Right lung (tissue), 2 donors: ENCODE measurements at regions not wholly inside any gene's neighbourhood (a gene's known extent, or its start where the extent isn't known, plus 50 kb on each side); places are given as distances from the start of the nearest gene placed in this dataset.

Source experiments
- DNase-seq, 2 donors: peaks; one replicate each; pipeline ENCODE4 v3.0.0-alpha.2; 2013

DNA sequence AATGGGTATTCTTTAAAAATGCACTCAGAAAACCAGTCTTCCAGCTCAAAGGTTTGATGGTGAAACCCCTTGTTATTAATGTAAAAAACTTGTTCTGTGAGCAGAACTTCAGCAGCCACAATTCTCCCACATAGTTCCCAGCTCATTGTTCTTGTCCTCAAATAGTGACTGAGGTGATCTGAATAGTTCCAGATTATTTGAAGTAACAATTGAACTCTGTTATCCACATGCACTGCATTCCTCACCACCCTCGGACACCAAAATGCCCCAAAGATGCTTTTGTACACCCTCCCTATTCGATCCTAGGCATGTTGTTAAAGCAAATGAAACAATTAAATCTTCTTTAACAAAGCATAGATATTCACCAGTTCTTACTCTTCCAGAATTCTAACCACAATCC is 2186.8 kb upstream of the CELF4 start:
- DNase-seq, result no peak

DNA sequence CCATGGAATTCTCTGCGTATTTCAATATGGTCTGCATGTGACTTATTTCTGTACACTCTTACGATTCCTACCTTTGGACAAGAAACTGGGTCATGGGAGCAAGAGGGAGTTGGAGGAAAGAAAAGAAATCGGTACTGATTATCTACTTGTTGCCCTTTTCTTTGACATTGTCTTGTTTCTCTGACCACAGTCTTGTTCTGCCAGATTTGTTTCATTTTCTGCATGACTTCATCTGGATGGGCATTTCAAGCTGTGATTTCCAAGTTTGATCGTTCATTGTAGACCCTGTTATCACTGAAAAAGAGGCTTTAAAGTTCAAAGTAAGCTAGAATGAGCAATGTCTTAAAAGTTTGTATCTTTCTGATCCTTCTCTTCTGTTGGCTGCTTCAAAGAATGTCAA is 2186.3 kb upstream of the CELF4 start:
- DNase-seq, result no peak

DNA sequence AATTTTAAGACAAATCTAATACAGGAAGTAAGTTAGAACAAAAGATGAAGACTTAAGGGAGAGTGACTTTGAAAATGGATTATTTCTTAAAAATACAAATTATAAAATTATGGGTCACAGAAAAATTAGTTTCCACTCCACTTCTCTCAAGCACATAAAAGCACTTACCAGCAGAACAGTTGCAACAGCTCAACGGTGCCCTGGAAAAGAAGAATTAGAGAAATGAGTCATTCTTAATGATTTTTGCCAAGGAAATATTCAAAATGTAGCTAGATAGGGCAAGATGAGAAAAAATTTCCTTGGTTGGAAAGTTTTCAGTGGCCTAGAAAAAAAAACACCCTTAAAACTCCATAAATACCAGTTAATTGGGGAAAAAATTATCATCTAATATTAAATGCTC is 2185.6 kb upstream of the CELF4 start:
- peak in 1 of 2 donors; percentile 7 for DNase-seq

- DNase-seq, result no peak
Observed at GRCh38 chr18:39749154-39749553, 2183.6 kb upstream of the CELF4 start.

- DNase-seq, result no peak
Observed at GRCh38 chr18:39748727-39749126, 2183.1 kb upstream of the CELF4 start.

- no peak for DNase-seq
Observed at GRCh38 chr18:39746201-39746600, 2180.6 kb upstream of the CELF4 start.

GRCh38 chr18:39743463-39743862 is 2177.9 kb upstream of the CELF4 start:
- no peak for DNase-seq

DNA sequence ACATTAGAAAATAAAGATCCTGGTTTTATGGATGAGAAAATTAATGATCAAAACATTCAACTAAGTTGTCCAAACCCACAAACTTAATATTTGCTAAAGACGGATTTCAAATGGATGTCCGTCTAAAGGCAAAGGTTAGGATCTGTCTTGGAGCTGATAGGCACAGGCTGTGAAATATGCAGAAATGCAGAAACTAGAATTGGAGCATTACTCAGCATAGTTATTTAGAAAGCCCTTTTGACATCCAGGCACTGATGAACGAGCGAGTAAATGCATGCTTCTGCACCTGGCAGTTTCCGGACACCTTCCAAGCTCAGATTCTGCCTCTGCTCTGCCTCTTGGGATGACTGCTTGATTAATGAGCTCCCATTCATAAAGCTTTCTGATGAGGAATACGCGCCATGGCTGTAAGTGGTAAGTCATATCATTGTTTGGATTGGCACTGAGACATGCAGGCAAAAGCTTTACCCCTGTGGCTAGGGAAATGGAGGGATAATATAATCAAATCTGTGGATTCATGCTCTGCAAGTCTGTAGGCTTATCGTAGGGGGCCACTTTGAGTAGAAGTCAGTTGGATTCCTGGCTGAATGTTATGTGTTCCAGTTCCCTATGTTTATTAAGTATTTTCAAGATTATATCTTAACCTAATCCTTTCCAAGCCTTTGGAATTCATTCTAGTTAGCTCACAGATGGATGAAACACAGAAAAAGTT is 2176.3 kb upstream of the CELF4 start:
- no peak for DNase-seq

DNA sequence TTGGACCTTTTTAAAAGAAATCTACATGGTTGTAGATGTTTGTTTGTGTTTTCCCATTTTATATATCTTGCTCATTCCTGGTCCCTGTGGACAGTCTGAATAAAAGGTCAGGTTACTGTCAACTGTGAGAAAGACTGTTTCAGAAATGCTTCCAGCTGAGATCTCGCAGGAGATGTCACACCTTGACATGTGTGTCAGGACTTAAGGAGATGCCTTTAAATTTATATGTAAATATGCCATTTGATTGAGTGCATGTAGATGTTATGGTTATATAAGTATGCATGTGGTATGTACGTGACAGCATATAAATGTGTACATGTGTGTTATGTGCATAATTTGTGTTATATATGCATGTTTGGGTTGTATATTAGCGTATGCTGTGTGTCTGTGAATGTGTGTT is 2172.3 kb upstream of the CELF4 start:
- no peak for DNase-seq

- no peak for DNase-seq
Observed at GRCh38 chr18:39732918-39733317, 2167.3 kb upstream of the CELF4 start.

DNA sequence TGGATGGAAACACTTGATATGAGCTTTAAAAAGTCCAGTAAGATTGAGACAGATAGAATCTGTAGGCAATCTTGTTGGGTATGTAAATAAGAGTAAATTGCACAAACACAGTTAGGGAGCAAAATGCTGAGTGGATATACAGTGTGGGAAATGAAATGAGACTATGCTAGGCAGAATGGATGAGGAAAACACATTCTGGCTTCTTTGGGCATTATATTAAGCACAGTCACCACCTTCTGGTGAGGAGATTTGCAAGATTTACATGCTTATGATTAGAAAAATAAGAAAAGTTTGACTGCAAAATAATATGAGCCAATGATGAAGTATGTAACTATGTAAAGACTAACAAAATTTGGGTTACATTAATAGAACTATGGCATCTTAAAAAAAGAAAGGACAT is 2165.0 kb upstream of the CELF4 start:
- no peak for DNase-seq

- no peak for DNase-seq
Observed at GRCh38 chr18:39724652-39725051, 2159.1 kb upstream of the CELF4 start.

DNA sequence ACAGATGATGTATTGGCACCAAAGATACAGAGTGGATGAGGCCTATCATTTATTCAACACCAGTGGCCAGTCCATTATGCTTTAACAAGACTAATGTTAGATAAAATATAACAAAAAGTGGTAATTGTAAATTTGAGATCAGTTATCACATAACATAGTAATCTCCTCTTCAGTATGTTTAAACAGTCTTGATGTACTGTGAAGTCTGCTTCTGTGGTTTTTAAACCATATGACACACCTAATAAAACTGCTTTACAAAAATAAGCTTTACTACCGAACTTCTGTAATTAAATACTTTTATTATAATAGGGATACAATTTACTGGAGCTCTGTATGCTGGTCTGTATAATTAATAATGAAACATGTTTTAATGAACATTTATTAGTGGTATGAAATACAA is 2156.1 kb upstream of the CELF4 start:
- DNase-seq, result no peak

GRCh38 chr18:39713961-39714360 is 2148.4 kb upstream of the CELF4 start:
- DNase-seq, result no peak

- DNase-seq, result no peak
Observed at GRCh38 chr18:39711701-39712100, 2146.1 kb upstream of the CELF4 start.

DNA sequence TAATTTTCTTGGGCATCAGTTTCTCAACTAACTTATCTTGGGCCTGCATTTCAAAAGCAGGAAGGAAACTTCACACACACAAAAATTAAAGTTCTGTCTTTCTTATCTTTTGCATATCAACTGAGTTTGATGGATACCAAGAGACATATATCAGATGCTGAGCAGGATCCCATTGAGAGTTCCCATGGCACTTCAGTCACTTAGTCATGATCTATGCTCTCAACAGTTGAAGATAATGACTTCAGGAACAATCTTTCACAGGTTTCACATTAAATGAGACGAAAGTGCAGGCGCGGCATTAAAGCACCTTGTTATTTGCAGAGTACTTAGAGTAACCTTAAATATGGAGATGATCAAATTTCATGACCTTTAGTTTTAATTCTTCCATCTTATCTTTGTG is 2139.8 kb upstream of the CELF4 start:
- no peak for DNase-seq

GRCh38 chr18:39702888-39703287 is 2137.3 kb upstream of the CELF4 start:
- DNase-seq, result no peak

- no peak for DNase-seq
Observed at GRCh38 chr18:39701839-39702238, 2136.2 kb upstream of the CELF4 start.

GRCh38 chr18:39701055-39701783 is 2135.6 kb upstream of the CELF4 start:
- no peak for DNase-seq

GRCh38 chr18:39699340-39699964 is 2133.9 kb upstream of the CELF4 start:
- DNase-seq, result peak in 1 of 2 donors; percentile 6

DNA sequence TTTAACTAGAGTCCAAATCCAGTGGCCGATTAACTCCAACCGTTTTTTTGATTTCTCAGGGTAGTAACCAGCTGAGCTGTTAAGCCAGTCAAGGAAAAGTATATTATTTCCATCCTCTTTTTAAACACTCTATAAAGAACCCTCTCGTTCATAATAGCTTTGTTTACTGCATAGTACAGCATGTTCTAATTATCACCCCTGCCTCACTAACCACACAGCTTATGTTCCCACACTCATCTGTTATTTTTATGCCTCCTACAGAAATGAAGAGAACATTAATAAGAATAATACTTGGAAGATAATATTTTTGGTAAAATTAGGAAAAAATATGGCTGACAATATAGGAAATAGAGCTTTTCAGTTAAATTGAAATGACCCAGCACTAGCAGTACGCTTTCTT is 2132.8 kb upstream of the CELF4 start:
- no peak for DNase-seq

- no peak for DNase-seq
Observed at GRCh38 chr18:39693359-39693758, 2127.8 kb upstream of the CELF4 start.

DNA sequence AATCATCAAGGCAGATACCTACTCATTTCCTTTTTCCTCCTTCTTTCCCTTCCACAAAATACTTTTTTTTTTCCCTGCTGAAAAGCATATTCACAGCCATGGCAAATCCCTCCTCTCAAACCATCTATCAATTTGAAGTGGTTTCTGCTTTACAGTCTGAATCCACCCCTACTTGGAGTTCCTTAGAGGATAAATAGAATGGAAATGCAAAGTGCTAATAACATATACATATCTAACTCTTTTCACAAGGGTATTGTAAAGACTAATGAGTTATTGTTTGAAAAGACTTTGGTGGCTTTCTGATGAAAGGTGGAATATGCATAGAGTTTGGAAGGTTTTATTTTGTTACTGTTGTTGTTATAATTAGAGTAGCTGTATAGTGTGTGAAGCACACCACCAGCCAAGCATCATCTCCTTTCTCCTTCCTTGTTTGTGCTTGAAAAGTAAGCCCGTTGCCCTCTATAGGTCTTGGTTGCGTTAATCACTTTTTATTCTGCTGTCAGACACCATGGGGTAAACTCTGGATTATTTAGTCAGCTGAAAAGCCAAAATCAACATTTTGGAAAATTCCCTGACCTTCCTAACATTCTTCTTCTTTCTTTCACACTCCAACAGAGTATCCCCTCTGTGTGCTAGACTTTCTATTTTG is 2126.9 kb upstream of the CELF4 start:
- no peak for DNase-seq
